GM19099 (cell line): ENCODE measurements at regions not wholly inside any gene's neighbourhood (a gene's known extent, or its start where the extent isn't known, plus 50 kb on each side); places are given as distances from the start of the nearest gene placed in this dataset.

Experiments
- POLR2A ChIP-seq: IDR thresholded peaks from 3 replicates; pipeline ENCODE4 v1.6.1; 2011; ENCODE audit warnings: low read depth; ENCODE audit not compliant: insufficient read length; ENCODE audit errors: extremely low read depth

- TF ChIP-seq POLR2A: no peak
Observed at GRCh38 chr3:116939550-116939949, 230.0 kb downstream of the TUSC7 start.

- TF ChIP-seq POLR2A: no peak
Observed at GRCh38 chr3:116940719-116941118, 231.1 kb downstream of the TUSC7 start.

DNA sequence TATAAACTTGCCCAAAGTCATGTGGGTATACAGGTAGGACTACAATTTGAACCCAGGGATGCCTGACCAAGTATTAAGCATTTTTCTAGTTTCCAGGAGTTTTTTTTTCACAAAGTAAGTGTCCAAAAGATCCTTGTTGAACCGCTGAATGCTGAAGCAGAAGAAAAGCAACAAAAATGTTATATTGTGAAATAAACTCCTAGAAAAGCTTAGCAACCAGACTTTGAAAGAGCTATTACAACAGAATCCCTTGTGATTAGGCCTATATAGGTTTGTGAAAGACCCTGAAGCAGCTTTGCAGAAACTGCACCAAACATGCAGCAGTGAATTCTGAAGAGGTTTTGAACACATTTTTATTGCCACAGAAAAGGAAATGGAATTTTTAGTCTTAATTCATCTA, 236.8 kb downstream of the TUSC7 start:
- TF ChIP-seq POLR2A: no peak

- no peak for TF ChIP-seq POLR2A
Observed at GRCh38 chr3:116947148-116947547, 237.6 kb downstream of the TUSC7 start.

GRCh38 chr3:116947809-116948208, 238.2 kb downstream of the TUSC7 start:
- TF ChIP-seq POLR2A: no peak

GRCh38 chr3:116950301-116951055, 240.9 kb downstream of the TUSC7 start:
- TF ChIP-seq POLR2A: no peak

- no peak for TF ChIP-seq POLR2A
Observed at GRCh38 chr3:116951610-116952009, 242.0 kb downstream of the TUSC7 start.

- no peak for TF ChIP-seq POLR2A
Observed at GRCh38 chr3:116958291-116958690, 248.7 kb downstream of the TUSC7 start.

- no peak for TF ChIP-seq POLR2A
Observed at GRCh38 chr3:116961106-116961505, 251.5 kb downstream of the TUSC7 start.

DNA sequence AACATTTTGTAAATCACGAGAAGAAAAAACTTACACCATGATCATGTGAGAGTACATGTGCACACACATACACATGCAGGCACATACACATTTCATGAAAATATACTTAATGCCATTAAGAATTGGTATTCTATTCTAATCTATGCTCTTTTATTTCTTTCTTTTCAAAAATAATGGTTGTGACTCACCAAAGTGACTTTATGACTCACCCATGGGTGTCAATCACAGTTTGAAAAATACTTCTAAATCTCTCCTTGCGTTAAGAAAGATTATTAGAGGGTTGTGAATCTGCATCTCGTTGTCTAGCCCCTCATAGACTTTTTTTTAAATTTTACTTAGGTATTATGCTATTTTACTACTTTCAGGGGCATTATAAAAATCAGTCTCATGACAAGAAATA, 254.2 kb downstream of the TUSC7 start:
- TF ChIP-seq POLR2A: no peak

DNA sequence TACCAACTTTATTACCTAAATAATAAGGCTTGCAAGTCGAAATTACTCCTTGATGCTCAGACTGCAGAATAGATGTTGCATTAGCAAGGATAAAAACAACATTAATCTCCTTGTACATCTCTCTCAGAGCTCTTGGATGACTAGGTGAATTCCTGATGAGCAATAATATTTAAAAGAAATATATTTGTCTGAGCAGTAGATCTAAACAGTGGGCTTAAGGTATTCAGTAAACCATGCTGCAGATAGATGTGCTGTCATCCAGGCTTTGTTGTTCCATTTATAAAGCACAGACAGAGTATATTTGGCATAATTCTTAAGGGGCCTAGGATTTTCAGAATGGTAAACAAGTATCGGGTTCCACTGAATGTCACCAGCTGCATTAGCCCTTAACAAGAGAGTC, 257.1 kb downstream of the TUSC7 start:
- no peak for TF ChIP-seq POLR2A

DNA sequence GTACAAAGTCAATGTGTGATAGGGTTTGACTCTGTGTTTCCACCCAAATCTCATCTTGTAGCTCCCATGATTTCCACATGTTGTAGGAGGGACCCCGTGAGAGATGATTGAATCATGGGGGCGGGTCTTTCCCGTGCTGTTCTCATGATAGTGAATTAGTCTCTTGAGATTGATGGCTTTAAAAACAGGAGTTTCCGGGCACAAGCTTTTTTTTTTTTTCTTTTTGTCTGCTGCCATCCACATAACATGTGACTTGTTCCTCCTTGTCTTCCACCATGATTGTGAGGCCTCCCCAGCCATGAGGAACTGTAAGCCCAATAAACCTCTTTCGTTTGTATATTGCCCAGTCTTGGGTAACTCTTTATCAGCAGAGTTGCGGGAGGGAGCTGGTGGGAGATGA, 259.6 kb downstream of the TUSC7 start:
- TF ChIP-seq POLR2A: no peak

GRCh38 chr3:116969646-116970045, 260.1 kb downstream of the TUSC7 start:
- TF ChIP-seq POLR2A: no peak

GRCh38 chr3:116971531-116971930, 262.0 kb downstream of the TUSC7 start:
- no peak for TF ChIP-seq POLR2A

DNA sequence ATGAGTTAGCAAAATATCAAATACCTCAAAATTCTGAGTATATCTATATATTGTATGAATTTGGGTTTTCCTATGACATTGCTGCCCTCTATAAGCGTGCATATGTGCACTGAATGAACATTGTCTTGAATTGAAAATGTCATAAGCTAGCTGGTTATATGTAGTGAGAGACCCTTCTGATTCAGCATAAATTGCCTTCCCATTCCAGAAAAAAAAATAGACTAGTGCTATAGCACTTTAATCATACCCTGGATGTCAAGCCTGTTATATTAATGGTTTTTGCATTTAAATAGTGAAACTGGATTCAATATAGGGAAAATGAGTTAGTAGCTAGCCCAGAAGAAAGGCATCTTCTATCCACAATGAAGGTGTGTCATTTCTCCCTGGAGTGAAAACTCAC, 265.1 kb downstream of the TUSC7 start:
- no peak for TF ChIP-seq POLR2A

- no peak for TF ChIP-seq POLR2A
Observed at GRCh38 chr3:116977441-116977840, 267.9 kb downstream of the TUSC7 start.

- TF ChIP-seq POLR2A: no peak
Observed at GRCh38 chr3:116980099-116980498, 270.5 kb downstream of the TUSC7 start.
